H9 (cell line): ENCODE measurements at regions not wholly inside any gene's neighbourhood (a gene's known extent, or its start where the extent isn't known, plus 50 kb on each side); places are given as distances from the start of the nearest gene placed in this dataset.

Source experiments
- DNase-seq: peaks from one replicate; pipeline ENCODE4 v3.0.0-alpha.2; 2017
- H2AFZ ChIP-seq: one replicate; pipeline ENCODE4 v1.6.1; 2013; ENCODE audit warnings: mild to moderate bottlenecking, low read length, control low read depth, moderate library complexity
- H2AK5ac ChIP-seq: 2 replicates; pipeline ENCODE4 v1.6.1; 2013; ENCODE audit warnings: low read length, control low read depth, mixed read lengths; ENCODE audit not compliant: insufficient read length
- H2BK120ac ChIP-seq: one replicate; pipeline ENCODE4 v1.6.1; 2013; ENCODE audit warnings: low read depth, mild to moderate bottlenecking, low read length, control low read depth, inconsistent platforms; ENCODE audit not compliant: poor library complexity, severe bottlenecking
- H2BK12ac ChIP-seq: 2 replicates; pipeline ENCODE4 v1.6.1; 2013; ENCODE audit warnings: low read length, control low read depth, mixed read lengths, low read depth; ENCODE audit not compliant: insufficient read length
- H2BK15ac ChIP-seq: 2 replicates; pipeline ENCODE4 v1.6.1; 2013; ENCODE audit warnings: low read depth, low read length, control low read depth
- H2BK20ac ChIP-seq: one replicate; pipeline ENCODE4 v1.6.1; 2013; ENCODE audit warnings: low read depth, mild to moderate bottlenecking, low read length, control low read depth, inconsistent platforms; ENCODE audit not compliant: poor library complexity, severe bottlenecking
- H2BK5ac ChIP-seq: 2 replicates; pipeline ENCODE4 v1.6.1; 2013; ENCODE audit warnings: low read length, control low read depth, mixed read lengths; ENCODE audit not compliant: insufficient read length
- H3K14ac ChIP-seq: 2 replicates; pipeline ENCODE4 v1.6.1; 2013; ENCODE audit warnings: low read length, control low read depth; ENCODE audit not compliant: insufficient read depth
- H3K18ac ChIP-seq: 2 replicates; pipeline ENCODE4 v1.6.1; 2013; ENCODE audit warnings: low read depth, mild to moderate bottlenecking, mixed read lengths, low read length, control low read depth; ENCODE audit not compliant: insufficient read length
- H3K23ac ChIP-seq: 2 replicates; pipeline ENCODE4 v1.6.1; 2013; ENCODE audit warnings: low read length, control low read depth, mixed read lengths, low read depth; ENCODE audit not compliant: insufficient read length
- H3K23me2 ChIP-seq: 2 replicates; pipeline ENCODE4 v1.6.1; 2013; ENCODE audit warnings: low read depth, mild to moderate bottlenecking, mixed read lengths, low read length, control low read depth; ENCODE audit not compliant: insufficient read length, poor library complexity, severe bottlenecking
- H3K27ac ChIP-seq: 2 replicates; pipeline ENCODE4 v1.5.1; 2013; ENCODE audit warnings: low read length, control low read depth, mixed read lengths, low read depth; ENCODE audit not compliant: insufficient read length
- H3K27me3 ChIP-seq: 2 replicates; pipeline ENCODE4 v1.6.1; 2013; ENCODE audit warnings: low read length, control low read depth, inconsistent platforms; ENCODE audit not compliant: insufficient read depth
- H3K4ac ChIP-seq: 2 replicates; pipeline ENCODE4 v1.6.1; 2013; ENCODE audit warnings: low read depth, mild to moderate bottlenecking, control low read depth, inconsistent platforms, low read length, moderate library complexity
- H3K4me1 ChIP-seq: 2 replicates; pipeline ENCODE4 v1.6.1; 2013; ENCODE audit warnings: low read length, control low read depth, inconsistent platforms; ENCODE audit not compliant: insufficient read depth
- H3K4me2 ChIP-seq: 2 replicates; pipeline ENCODE4 v1.6.1; 2013; ENCODE audit warnings: low read length, control low read depth, mixed read lengths; ENCODE audit not compliant: insufficient read length, insufficient read depth
- H3K56ac ChIP-seq: 2 replicates; pipeline ENCODE4 v1.6.1; 2013; ENCODE audit warnings: low read depth, mild to moderate bottlenecking, mixed read lengths, low read length, control low read depth; ENCODE audit not compliant: insufficient read length
- H3K79me1 ChIP-seq: 2 replicates; pipeline ENCODE4 v1.6.1; 2013; ENCODE audit warnings: low read depth, mild to moderate bottlenecking, moderate library complexity, low read length, control low read depth, inconsistent platforms; ENCODE audit not compliant: insufficient read depth, poor library complexity, severe bottlenecking
- H3K79me2 ChIP-seq: 2 replicates; pipeline ENCODE4 v1.6.1; 2013; ENCODE audit warnings: low read length, control low read depth, inconsistent platforms; ENCODE audit not compliant: insufficient read depth
- H3K9ac ChIP-seq: 2 replicates; pipeline ENCODE4 v1.6.1; 2013; ENCODE audit warnings: low read length, control low read depth, mixed read lengths; ENCODE audit not compliant: insufficient read length; ENCODE audit errors: extremely low read depth
- H3K9me3 ChIP-seq: one replicate; pipeline ENCODE4 v1.6.1; 2013; ENCODE audit warnings: low read depth, low read length, inconsistent platforms; ENCODE audit not compliant: control insufficient read depth
- H3T11ph ChIP-seq: one replicate; pipeline ENCODE4 v1.6.1; 2013; ENCODE audit warnings: mild to moderate bottlenecking, low read length, control low read depth, inconsistent platforms
- H4K20me1 ChIP-seq: one replicate; pipeline ENCODE4 v1.6.1; 2013; ENCODE audit not compliant: control insufficient read depth, insufficient read length, insufficient read depth
- H4K5ac ChIP-seq: 2 replicates; pipeline ENCODE4 v1.6.1; 2013; ENCODE audit warnings: low read depth, mild to moderate bottlenecking, mixed read lengths, low read length, control low read depth; ENCODE audit not compliant: insufficient read length
- H4K8ac ChIP-seq: replicated peaks from 2 replicates; pipeline ENCODE4 v1.6.1; 2013; ENCODE audit warnings: low read length, control low read depth, mixed read lengths, low read depth; ENCODE audit not compliant: insufficient read length
- H4K91ac ChIP-seq: 2 replicates; pipeline ENCODE4 v1.6.1; 2013; ENCODE audit warnings: low read depth, mild to moderate bottlenecking, moderate library complexity, mixed read lengths, low read length, control low read depth; ENCODE audit not compliant: insufficient read length
- H3K27ac Mint-ChIP-seq, 3 experiments: 2 replicates in 2 of 3; 3 replicates in 1 of 3; pipeline ENCODE4 v1.8.0; 2020 to 2021; ENCODE audit warnings: mixed read lengths in 3 of 3, mild to moderate bottlenecking in 1 of 3, moderate library complexity in 1 of 3
- H3K27me3 Mint-ChIP-seq: 2 replicates; pipeline ENCODE4 v1.8.0; 2021; ENCODE audit warnings: low read depth, mild to moderate bottlenecking, moderate library complexity, mixed read lengths
- H3K36me3 Mint-ChIP-seq, 3 experiments: 2 replicates in 2 of 3; 3 replicates in 1 of 3; pipeline ENCODE4 v1.8.0; 2020 to 2021; ENCODE audit warnings: low read depth in 3 of 3, mixed read lengths in 3 of 3; ENCODE audit not compliant: insufficient read depth in 1 of 3
- H3K4me1 Mint-ChIP-seq, 2 experiments: 2 replicates each; pipeline ENCODE4 v1.8.0; 2020; ENCODE audit warnings: mixed read lengths in 2 of 2
- H3K4me3 Mint-ChIP-seq, 2 experiments: 2 replicates in 1 of 2; 3 replicates in 1 of 2; pipeline ENCODE4 v1.8.0; 2020 to 2021; ENCODE audit warnings: mild to moderate bottlenecking in 2 of 2, mixed read lengths in 2 of 2, moderate library complexity in 1 of 2
- H3K9me3 Mint-ChIP-seq, 2 experiments: 2 replicates in 1 of 2; 3 replicates in 1 of 2; pipeline ENCODE4 v1.8.0; 2020; ENCODE audit warnings: mild to moderate bottlenecking in 2 of 2, mixed read lengths in 2 of 2, moderate library complexity in 1 of 2
- CTCF ChIP-seq: fragments of 200-600 bp; sonication (generic); conservative IDR thresholded peaks from 3 replicates; pipeline ENCODE4 v1.8.0; 2021; ENCODE audit warnings: antibody characterized with exemption, mild to moderate bottlenecking
- WGBS: extraction: QIAGEN DNeasy Blood & Tissue Kit; methylation state at CpG from one replicate; pipeline ENCODE4 v1.1.7; 2013; ENCODE audit warnings: missing lambda C conversion rate, low lambda C conversion rate, mixed read lengths; ENCODE audit not compliant: insufficient read length; ENCODE audit errors: extremely low coverage; 5-methylcytosine and 5-hydroxymethylcytosine counted together

DNA sequence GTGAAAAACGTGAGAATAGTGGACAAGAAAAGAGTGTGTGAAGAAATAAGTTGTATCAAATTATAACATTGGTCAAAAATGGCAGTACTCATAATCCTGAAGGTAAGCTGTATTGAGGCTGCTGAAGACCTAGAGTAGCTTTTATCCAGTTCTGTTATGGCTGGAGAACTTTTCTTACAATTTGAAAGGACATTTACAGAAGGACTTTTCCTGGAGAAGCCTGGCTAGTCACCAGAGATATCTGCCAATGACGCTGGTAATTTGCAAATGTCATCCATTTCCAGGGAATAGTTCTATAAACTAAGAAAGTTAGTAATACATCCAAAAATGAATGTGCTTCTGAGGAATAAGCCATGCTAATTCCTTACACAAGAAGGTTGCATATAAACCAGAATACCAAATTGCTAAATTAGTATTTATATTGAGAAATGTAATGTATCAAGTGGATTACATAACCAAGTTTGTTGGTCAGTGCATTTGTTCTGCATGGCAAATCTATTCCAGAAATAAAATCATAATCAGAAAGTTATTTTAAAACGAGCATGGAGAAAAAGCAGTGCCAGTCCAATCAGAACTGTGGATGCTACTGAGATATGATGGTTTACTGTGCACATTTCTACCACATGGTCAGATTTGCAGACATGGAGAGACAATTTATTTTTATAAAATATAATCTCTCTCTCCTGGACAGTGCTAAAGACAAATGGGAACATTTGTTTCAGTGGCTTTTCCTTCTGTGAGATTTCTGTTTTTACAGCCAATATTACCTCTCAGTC lies 743.7 kb upstream of the HS3ST1 start:
- TF ChIP-seq CTCF, result no peak
- Mint-ChIP-seq H3K4me3 (no peak overlapping the region), H3K36me3 (no peaks in the 10 kb centered on the region; a peak in 1 of 7 replicates), H3K27ac (no peak overlapping the region), H3K4me1 (peaks cover 4 to 5% of the 10 kb centered on the region in 2 experiments; a peak in 3 of 4 replicates), H3K27me3 (no peaks in the 10 kb centered on the region), H3K9me3 (peaks cover 0 to 2% of the 10 kb centered on the region in 2 experiments; a peak in 3 of 5 replicates)
- no peak overlapping the region for H3T11ph ChIP-seq
- H4K8ac ChIP-seq, result no peak overlapping the region
- no peak overlapping the region for H3K4me2 ChIP-seq
- H3K56ac ChIP-seq, result no peak overlapping the region
- H3K23me2 ChIP-seq, result no peaks in the 10 kb centered on the region
- H2AFZ ChIP-seq, result no peak overlapping the region
- H2AK5ac ChIP-seq, result no peak overlapping the region
- no peak overlapping the region for H3K18ac ChIP-seq
- H4K5ac ChIP-seq, result no peak overlapping the region
- H3K4me1 ChIP-seq, result no peaks in the 10 kb centered on the region
- no peaks in the 10 kb centered on the region for H3K9me3 ChIP-seq
- no peak overlapping the region for H2BK5ac ChIP-seq
- H2BK15ac ChIP-seq, result no peak overlapping the region
- no CpG with 5 or more reads among the region's 3 CpGs for WGBS
- H4K20me1 ChIP-seq, result no peaks in the 10 kb centered on the region
- no peaks in the 10 kb centered on the region for H3K27me3 ChIP-seq
- no peak overlapping the region for H4K91ac ChIP-seq
- DNase-seq, result no peak
- H2BK12ac ChIP-seq, result no peak overlapping the region
- no peak overlapping the region for H3K14ac ChIP-seq
- H2BK120ac ChIP-seq, result no peak overlapping the region
- no peaks in the 10 kb centered on the region for H3K79me2 ChIP-seq
- no peak overlapping the region for H3K9ac ChIP-seq
- H3K23ac ChIP-seq, result no peak overlapping the region
- no peak overlapping the region for H2BK20ac ChIP-seq
- H3K27ac ChIP-seq, result no peak overlapping the region
- H3K79me1 ChIP-seq, result no peaks in the 10 kb centered on the region
- H3K4ac ChIP-seq, result no peak overlapping the region
